ENCODE measurements at regions not wholly inside any gene's neighbourhood (a gene's known extent, or its start where the extent isn't known, plus 50 kb on each side); places are given as distances from the start of the nearest gene placed in this dataset.

DNA sequence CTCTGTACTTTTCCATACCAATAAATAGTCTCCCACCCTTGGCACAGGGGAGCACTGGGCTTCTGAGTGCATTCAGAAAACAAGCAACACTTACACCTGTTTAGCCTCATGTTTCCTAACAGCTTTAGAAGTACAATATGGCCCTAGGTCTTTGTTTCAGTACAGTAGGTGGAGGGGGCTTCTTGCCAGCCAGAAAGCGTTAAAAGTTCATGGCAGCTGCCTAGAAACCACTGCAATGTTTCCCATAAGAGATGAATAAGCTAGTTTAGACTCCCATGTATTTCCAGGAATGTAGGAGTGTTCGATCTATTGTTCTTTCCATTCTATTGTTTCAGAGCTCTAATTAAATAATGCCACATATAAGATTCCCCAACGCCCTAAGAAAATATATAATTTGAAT lies 444.8 kb downstream of the ARHGEF28 start:
- no peak overlapping the region for H3K27ac ChIP-seq (ENCODE audit: insufficient read depth, low read depth, low read length)
- peak; percentile 59 for DNase-seq (ENCODE audit: low read depth, low spot score)
- H3K4me3 ChIP-seq (replicated peaks in 1 of 3; ENCODE audit: insufficient read depth in 1 of 3, low read depth in 1 of 3, low read length in 3 of 3) = no peak overlapping the region
- no peak for TF ChIP-seq FOS (IDR thresholded peaks at IDR 0.05; ENCODE audit: borderline replicate concordance, insufficient read depth, low read length)
- TF ChIP-seq, protein P1, sequence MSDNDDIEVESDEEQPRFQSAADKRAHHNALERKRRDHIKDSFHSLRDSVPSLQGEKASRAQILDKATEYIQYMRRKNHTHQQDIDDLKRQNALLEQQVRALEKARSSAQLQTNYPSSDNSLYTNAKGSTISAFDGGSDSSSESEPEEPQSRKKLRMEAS (IDR thresholded peaks at IDR 0.05; ENCODE audit: insufficient read depth, insufficient read length) = no peak
- H3K79me2 ChIP-seq (ENCODE audit: control insufficient read depth, insufficient read depth, low read length) = no peaks in the 10 kb centered on the region
- H3K4me1 ChIP-seq (ENCODE audit: control insufficient read depth, extremely low read depth, insufficient read depth, low read length) = peaks cover 4% of the 10 kb centered on the region
- no peaks in the 10 kb centered on the region for H3K27me3 ChIP-seq (ENCODE audit: control insufficient read depth in 2 of 2, insufficient read depth in 2 of 2, low read length in 2 of 2)
- H3K36me3 ChIP-seq (ENCODE audit: control insufficient read depth in 2 of 2, extremely low read depth in 1 of 2, insufficient read depth in 2 of 2, low read length in 2 of 2) = no peaks in the 10 kb centered on the region
- no peak overlapping the region for H3K9ac ChIP-seq (replicated peaks; ENCODE audit: extremely low read depth, insufficient read depth, low read length)
- FAIRE-seq = no peak
- no peaks in the 10 kb centered on the region for H3K9me3 ChIP-seq (replicated peaks; ENCODE audit: control insufficient read depth, insufficient read depth, low read length)
- H2AFZ ChIP-seq (ENCODE audit: low read depth, low read length) = no peak overlapping the region
- no TSS peak for BruUV-seq (replicated peaks)
- H4K20me1 ChIP-seq (replicated peaks; ENCODE audit: control insufficient read depth, extremely low read depth, insufficient read depth, low read length) = no peaks in the 10 kb centered on the region
- POLR2A ChIA-PET = no interaction called here
- H3K9me1 ChIP-seq (replicated peaks; ENCODE audit: control insufficient read depth, extremely low read depth, insufficient read depth, low read length) = no peaks in the 10 kb centered on the region
- CTCF ChIA-PET = interaction anchor here (0.6 to 1.0 kb wide), 2 partner anchors 10 to 26 kb away, joined by 3 to 4 read pairs; no protein-coding TSS in a partner anchor
- intact Hi-C loops (cut with micrococcal nuclease) (no loop called here), dilution Hi-C loops (cut with MboI; ENCODE audit: extremely low pct_ligation_motif_present, low sequenced_read_pairs) (no loop called here)
- no peak overlapping the region for H3K4me2 ChIP-seq (ENCODE audit: insufficient read depth, low read length)

DNA sequence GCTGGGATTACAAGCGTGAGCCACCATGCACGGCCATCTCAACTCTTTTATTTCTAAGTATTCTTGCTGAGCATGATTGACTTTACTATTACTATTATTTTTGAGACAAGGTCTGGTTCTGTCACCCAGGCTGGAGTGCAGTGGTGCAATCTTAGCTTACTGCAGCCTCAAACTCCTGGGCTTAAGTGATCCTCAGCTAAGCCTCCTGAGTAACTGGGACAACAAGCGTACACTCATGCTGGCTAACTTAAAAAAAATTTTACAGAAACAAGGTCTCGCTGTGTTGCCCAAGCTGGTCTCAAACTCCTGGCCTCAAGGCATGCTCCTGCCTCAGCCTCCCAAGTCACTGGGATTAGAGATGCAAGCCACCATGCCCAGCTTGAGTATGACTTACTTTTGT lies 443.7 kb downstream of the ARHGEF28 start:
- CTCF ChIA-PET = no interaction called here

More for the DNA sequence above, 443.7 kb downstream of the ARHGEF28 start:
- FAIRE-seq (no peak), DNase-seq (ENCODE audit: low read depth, low spot score) (no peak)
- Histone ChIP-seq H3K4me1 (ENCODE audit: control insufficient read depth, extremely low read depth, insufficient read depth, low read length) (no peaks in the 10 kb centered on the region), H3K27ac (ENCODE audit: insufficient read depth, low read depth, low read length) (no peak overlapping the region), H3K27me3 (ENCODE audit: control insufficient read depth in 2 of 2, insufficient read depth in 2 of 2, low read length in 2 of 2) (no peaks in the 10 kb centered on the region), H3K36me3 (ENCODE audit: control insufficient read depth in 2 of 2, extremely low read depth in 1 of 2, insufficient read depth in 2 of 2, low read length in 2 of 2) (no peaks in the 10 kb centered on the region), H3K79me2 (ENCODE audit: control insufficient read depth, insufficient read depth, low read length) (no peaks in the 10 kb centered on the region), H3K9me3 (replicated peaks; ENCODE audit: control insufficient read depth, insufficient read depth, low read length) (no peaks in the 10 kb centered on the region), H3K4me2 (ENCODE audit: insufficient read depth, low read length) (no peak overlapping the region), H3K9me1 (replicated peaks; ENCODE audit: control insufficient read depth, extremely low read depth, insufficient read depth, low read length) (no peaks in the 10 kb centered on the region), H3K9ac (replicated peaks; ENCODE audit: extremely low read depth, insufficient read depth, low read length) (no peak overlapping the region), H4K20me1 (replicated peaks; ENCODE audit: control insufficient read depth, extremely low read depth, insufficient read depth, low read length) (no peaks in the 10 kb centered on the region), H2AFZ (ENCODE audit: low read depth, low read length) (no peak overlapping the region), H3K4me3 (replicated peaks in 1 of 3; ENCODE audit: insufficient read depth in 1 of 3, low read depth in 1 of 3, low read length in 3 of 3) (no peak overlapping the region)
- intact Hi-C loops (cut with micrococcal nuclease) = no loop called here
- BruUV-seq (replicated peaks) = no TSS peak
- POLR2A ChIA-PET = no interaction called here
- dilution Hi-C loops (cut with MboI; ENCODE audit: extremely low pct_ligation_motif_present, low sequenced_read_pairs) = no loop called here
- TF ChIP-seq JUN (IDR thresholded peaks at IDR 0.05; ENCODE audit: borderline replicate concordance, insufficient read depth, insufficient read length, low read depth) = no peak
- no peak for TF ChIP-seq MYC (IDR thresholded peaks at IDR 0.05; ENCODE audit: low read depth, low read length)
- TF ChIP-seq EZH2 (IDR thresholded peaks at IDR 0.05; ENCODE audit: borderline replicate concordance, low read depth, low read length, severe bottlenecking) = no peak
- no peak for TF ChIP-seq POLR2A (IDR thresholded peaks at IDR 0.05; ENCODE audit: low read depth, low read length)
- TF ChIP-seq POLR2AphosphoS5 (IDR thresholded peaks at IDR 0.05; ENCODE audit: insufficient read depth, low read depth, low read length) = no peak
- TF ChIP-seq, protein P1 (IDR thresholded peaks at IDR 0.05; ENCODE audit: insufficient read depth, insufficient read length) = no peak
- TF ChIP-seq FOS (IDR thresholded peaks at IDR 0.05; ENCODE audit: borderline replicate concordance, insufficient read depth, low read length) = no peak
- TF ChIP-seq GATA2 (IDR thresholded peaks at IDR 0.05; ENCODE audit: insufficient read depth, insufficient read length, low read depth, low read length) = no peak
- TF ChIP-seq, protein P2, sequence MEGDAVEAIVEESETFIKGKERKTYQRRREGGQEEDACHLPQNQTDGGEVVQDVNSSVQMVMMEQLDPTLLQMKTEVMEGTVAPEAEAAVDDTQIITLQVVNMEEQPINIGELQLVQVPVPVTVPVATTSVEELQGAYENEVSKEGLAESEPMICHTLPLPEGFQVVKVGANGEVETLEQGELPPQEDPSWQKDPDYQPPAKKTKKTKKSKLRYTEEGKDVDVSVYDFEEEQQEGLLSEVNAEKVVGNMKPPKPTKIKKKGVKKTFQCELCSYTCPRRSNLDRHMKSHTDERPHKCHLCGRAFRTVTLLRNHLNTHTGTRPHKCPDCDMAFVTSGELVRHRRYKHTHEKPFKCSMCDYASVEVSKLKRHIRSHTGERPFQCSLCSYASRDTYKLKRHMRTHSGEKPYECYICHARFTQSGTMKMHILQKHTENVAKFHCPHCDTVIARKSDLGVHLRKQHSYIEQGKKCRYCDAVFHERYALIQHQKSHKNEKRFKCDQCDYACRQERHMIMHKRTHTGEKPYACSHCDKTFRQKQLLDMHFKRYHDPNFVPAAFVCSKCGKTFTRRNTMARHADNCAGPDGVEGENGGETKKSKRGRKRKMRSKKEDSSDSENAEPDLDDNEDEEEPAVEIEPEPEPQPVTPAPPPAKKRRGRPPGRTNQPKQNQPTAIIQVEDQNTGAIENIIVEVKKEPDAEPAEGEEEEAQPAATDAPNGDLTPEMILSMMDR (IDR thresholded peaks at IDR 0.05; ENCODE audit: extremely low read depth in 1 of 2, insufficient read depth in 1 of 2, low read depth in 1 of 2, low read length in 2 of 2) = no peak

Data from endothelial cell of umbilical vein (primary cell).